ENCODE measurements at regions not wholly inside any gene's neighbourhood (a gene's known extent, or its start where the extent isn't known, plus 50 kb on each side); places are given as distances from the start of the nearest gene placed in this dataset.

DNA sequence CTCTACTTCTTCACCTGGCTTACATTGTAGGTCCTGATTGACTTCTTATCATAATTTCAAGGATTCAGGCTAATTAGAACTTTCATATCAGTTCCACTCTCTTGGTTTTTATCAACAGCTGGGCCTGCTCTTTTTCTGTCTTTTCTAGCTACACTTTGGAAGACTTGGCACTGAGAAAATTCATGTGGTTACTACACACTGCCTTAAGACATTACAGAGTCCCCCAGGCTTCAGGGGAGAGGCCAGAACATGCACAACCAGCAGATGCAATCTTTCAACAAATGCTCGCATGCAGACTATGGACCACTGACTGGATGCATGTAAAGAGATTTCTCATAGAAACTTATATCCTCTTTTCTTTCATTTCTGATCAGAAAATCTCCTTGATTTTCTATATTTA, 423.5 kb downstream of the TUSC7 start:
- no peak for DNase-seq

DNA sequence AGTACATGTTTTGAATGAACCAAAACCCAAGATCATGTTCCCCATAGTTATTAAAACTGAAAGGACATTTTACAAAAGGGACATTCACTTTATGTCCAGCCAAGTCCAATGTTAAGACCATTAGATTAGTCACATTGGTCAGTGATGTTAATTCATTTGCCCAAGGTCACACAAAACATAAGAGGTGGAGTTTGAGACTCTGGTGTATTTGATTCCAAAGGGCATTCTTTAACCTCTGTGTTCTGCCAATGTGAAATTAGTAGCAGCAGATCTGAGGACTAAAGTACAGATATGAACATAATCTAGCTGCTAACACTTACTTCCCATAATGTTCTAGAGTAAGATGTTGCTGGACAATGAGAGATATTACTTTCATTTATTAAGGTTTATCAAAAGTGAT, 425.6 kb downstream of the TUSC7 start:
- no peak for DNase-seq

DNA sequence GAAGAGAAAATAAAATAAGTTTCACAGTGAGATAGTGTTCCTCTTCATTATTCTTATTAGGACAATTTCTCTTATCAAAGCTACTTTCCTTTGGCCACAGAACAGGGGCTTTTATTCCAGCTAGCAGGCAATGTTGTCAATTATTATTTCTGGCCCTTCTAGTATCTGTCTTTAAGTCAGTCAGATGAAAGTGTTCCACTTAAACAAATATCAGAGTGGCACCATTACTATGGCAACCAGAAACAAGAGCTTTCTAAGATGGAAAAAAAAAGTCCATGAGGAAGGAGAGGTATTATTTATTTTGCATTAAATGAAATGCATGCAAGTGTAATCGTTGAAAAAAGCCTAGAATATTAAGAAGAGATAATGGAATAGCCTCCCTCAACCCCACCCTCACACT, 426.4 kb downstream of the TUSC7 start:
- no peak for DNase-seq

DNA sequence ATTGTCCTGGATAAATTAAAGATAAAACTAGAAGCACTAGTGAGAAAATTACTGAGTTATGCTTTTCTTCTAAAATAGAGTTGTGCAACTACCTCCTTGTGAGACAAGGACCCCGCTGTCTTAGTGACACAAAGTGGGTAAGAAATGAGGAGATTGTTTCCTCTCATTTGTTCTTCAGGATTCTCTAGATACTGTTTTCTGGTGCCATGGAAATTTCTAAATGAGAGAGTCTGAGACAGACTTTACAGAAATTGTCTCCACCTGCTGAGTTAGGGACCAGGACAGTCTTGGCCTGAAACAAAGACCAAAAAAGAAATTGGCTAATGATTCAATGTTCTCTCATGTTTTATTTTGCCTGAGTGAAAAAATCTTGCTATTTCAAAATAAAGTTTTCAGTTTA, 427.5 kb downstream of the TUSC7 start:
- no peak for DNase-seq

DNA sequence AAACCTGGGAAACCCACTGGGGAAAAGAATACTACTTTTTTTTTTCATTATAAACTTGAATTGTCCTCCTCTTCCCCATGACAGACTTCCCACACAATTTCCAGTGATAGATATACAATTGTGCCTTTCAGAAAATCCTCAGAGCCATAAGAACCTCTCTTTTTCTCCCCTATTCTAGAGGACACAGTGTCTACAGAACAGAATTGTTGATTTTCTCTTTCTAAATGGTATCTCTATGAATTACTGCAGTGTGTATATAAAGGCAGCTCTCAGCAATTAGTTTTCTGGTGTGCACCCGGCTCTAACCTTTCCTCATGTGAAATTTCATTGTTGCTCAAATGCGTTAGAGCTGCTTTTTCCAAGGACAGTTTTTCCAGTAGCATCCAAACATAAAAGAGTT, 430.1 kb downstream of the TUSC7 start:
- no peak for DNase-seq

DNA sequence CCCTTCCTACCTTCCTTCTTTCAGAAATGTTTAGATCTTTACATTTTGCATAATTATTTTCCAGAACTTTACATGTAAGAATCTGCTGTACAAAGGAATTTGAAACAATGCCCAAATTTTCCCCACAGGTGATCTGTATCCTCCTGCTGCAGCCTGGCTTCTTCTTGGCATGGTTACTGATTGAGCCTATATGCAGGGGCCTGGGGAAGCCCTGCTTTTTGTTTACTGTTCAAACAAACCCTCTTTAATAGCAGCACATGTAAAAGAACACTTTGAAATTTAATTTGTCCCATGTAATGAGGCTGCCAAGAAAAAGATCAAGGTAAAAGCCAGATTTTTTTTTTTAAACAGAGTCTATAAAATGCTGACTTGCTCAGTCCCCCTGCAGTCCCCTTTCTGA, 432.2 kb downstream of the TUSC7 start:
- no peak for DNase-seq

DNA sequence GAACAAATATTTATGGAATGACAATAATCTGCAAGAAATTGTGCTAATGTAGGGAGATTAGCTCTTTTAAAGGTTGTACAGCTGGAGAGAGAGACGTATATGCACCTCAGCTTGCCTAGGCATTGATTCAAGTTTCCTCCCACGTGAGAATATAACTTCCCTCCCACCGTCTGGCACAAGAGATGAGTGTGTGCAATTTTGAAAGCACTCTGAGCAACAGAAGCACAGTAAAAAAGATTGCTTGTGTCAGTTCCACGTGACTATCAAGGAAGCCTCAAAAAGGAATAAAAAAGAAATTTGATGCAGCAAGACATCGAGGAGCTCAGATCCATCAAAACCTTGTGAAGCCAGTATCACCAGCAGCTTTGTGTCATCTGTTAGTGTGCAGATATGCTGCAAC, 435.3 kb downstream of the TUSC7 start:
- no peak for DNase-seq

DNA sequence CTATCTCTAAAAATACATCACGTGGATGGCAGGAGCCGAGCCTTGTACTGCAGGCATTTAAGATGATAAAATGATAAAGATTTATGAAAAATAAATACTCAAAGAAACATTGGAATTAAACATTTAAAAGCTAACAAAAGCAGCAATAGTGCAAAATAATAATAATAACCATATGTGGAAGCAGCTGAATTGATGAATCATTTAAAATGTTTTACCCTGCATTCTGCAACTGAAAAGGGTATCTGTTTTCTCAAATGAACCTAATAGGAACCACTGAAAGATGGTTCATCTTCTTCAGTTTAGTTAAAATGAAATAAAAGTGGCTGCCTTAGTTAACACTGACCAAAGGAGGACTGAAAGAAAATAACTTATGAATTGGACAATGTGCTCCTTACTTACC, 436.1 kb downstream of the TUSC7 start:
- no peak for DNase-seq

DNA sequence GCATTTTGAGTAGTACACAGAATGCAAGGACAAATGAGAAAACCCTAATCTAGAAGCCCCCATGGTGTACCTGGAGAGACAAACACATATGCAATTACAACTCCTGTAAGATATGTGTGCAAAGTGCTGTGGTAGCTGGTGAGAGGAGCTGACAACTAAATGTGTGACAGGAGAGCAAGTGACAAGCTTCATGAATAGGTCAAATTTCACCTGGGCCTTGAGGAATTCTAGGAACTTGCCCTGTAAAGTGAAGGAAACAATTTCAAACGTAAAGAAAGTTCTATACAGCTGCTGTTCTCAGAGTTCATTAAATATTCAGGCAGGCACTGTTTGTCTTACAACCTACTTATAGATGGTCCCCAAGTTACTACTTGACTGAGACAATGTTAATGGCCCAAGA, 437.0 kb downstream of the TUSC7 start:
- no peak for DNase-seq

DNA sequence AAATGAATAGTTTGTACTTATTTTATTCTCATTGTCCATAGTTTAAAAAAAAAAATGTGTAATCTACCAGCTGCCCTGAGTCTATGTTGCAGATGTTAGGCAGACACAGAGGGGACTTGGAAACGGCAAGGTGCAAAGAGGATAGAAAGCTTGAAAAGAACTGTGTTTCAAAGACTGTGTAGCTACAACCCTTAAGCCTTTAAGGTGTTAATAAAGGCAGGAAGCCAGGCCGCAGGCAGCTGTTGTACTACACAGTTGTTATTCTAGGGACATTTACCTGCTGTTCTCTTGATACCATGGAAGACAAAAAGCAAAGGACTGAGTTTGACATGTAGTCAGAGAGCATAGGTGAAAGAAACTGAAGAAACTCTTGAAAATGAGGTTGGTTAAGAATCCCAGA, 440.0 kb downstream of the TUSC7 start:
- DNase-seq = no peak

DNA sequence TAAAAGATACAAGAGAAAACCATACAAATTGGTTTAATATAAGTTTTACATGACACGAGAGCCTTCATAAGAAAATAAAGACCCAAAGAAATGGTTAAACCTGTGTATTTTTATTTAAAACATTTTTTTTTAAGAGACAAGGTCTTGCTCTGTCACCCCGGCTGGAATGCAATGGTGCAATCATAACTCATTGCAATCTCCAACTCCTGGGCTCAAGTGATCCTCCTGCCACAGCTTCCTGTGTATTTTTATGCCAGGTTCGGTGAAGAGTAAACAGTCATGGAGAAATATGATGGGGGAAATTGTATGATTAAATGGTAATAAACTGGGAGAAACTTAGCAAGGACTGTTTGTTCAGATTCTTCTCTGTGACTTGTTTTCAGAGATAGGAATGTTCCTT, 441.0 kb downstream of the TUSC7 start:
- DNase-seq = no peak

DNA sequence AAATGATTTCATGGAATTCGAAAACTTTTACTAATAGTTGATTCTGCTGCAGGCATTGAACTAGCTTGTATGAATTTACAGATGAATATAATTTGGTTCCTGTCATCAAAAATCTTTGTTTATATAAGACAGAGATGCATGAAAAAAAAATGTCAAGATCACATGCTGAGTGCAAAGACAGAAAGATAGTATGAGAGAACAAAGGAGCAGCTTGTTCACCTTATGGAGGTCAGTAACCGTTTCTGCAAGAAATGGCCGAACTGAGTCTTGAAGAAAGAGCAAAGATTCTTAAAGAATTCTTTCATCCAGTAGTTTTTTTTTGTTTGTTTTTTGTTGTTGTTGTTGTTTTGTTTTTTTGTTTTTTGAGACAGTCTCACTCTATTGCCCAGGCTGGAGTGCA, 450.6 kb downstream of the TUSC7 start:
- DNase-seq = no peak

DNA sequence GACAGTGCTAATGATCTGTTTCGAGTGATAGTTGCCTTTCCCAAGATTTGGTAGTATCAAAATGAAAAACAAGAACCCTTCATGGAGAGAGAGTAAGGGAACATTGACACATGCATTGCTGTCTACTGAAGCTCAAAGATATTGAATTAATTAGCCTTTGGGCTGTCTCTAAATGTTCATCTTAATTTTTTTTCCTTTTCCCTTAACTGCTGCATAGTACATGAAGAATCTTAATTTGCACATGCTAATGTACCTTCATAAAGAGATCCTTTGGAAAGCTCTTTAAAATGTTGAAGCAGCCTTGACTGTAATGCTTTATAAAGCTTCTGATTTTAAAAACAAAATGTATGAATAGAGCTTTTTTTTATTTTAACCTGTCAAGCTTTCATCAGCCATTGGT, 452.2 kb downstream of the TUSC7 start:
- DNase-seq = no peak

DNA sequence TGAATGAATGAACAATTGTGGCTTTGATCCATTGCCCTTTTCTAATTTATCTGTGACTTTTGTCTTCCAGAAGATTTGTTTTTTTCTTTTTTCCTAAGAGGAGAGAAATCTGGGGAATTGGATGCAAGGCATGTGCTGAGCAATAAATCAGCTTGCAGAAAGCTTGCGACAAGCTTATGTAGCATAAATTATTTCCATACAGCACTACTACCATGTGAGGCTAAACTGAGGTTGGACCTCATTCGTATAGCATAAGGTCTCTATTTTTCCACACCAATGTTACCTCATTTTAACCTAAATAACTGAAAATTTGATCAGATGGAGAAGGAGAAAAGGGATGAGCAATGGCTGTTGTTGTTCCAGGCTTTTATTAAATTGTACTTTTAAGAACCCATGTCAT, 455.6 kb downstream of the TUSC7 start:
- no peak for DNase-seq

DNA sequence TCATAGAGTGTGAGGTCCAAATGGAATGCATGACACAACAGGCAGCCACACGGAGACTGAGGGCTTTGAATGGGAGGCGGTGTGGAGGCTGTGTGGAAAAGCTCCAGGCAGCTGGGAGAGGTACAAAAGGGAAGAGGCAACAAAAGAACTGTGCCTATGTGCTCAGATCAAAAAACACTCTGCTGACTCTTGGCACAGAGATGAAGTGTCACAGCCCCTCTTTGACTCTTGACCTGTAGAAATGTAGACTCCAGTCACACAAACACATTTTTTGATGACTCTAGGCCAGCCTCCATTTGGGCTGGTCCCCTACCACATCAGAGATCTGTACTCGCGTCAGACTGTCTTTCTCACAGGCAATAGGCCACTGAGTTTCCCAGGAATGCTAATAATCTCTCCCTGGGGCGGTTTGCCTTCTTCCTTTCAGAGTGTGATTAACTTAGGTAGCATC, 456.0 kb downstream of the TUSC7 start:
- DNase-seq = no peak

DNA sequence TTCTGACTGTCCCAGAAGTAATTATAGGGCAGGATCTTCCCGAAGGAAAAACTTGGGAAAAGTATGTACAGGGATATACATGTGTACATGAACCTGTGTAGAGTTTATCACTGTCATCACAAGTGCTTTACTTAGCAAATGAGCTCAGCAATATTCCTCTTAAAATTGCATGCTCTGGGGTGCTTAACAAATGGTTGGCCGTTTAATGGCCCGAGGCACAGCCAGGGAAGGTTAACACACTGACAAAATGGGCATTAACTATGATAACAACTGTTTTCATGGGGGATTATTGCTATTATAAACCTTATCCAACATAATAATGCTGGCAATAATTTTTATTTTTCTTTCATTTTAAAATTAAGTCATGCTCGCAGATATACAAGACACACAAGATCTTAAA, 459.3 kb downstream of the TUSC7 start:
- DNase-seq = no peak

DNA sequence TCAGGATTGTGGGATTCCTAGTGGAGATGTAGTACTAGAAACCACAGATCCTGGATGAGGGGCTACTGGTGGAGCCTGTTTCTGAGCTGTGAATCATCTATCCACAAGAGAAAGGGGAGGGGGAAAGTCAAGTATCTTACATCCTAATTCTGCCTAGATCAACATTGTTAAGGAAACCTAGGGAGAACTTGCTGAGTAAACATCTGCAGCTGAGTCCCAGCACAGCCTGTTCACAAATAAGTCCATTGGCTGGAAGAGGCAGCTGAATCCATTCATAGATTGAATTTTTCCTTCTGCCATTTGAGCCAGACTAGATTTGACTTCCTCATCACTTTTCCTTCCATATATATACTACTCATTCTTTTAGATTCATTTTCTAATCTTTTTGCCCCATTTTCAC, 460.5 kb downstream of the TUSC7 start:
- no peak for DNase-seq

DNA sequence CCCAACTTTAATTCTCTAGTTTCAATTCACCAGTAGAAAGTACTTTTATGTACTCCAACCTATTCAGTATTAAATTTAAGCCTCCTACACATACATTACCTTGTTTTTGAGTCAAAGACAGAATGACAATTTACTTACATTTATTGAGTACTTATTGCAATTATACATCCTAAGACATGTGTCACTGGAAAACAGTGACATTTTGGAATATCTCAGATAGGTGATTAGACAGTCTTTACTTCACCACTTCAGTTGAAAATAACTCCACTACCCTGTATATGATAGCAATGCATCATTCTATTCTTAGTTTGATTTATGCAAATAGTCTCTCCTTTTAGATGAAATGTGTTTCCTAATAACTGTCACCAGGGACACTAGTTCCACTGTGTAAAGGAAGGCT, 461.5 kb downstream of the TUSC7 start:
- no peak for DNase-seq

DNA sequence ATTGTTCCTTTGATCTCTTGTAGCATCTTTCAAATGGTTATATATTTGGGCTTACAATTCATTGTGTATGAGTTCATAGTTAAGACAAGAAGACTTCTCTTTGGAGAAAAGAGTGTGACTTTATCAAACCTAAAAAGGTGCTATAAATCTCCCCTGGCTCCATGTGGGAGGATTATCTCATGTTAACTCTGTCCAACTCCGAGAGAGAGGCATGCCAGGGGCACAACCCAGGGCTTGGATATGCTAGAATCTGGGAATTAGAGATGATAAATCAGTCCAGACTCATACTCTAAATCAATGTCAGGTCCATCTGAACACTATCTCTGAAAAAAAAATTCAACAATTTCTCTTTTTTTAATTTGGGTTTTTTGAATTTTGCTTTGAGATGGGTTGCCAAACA, 462.8 kb downstream of the TUSC7 start:
- DNase-seq = no peak

DNA sequence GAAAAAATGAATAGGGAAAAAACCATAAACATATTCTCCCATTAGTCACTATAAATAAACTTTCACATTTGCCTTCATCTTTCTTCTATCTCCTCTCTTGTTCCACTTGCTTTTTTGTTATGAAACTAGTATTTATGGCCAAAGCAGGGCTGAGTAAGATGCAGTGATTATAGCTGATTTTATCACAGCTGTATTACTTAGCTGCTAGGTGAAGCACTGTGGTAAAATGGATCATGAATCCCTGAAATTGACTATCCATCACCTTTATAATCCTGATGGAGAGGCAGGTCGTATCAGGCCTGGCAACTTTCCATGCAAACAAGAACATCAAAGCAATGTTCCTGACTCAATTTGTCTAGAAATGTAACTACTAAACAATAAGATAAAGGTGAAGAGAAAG, 471.6 kb downstream of the TUSC7 start:
- no peak for DNase-seq

DNA sequence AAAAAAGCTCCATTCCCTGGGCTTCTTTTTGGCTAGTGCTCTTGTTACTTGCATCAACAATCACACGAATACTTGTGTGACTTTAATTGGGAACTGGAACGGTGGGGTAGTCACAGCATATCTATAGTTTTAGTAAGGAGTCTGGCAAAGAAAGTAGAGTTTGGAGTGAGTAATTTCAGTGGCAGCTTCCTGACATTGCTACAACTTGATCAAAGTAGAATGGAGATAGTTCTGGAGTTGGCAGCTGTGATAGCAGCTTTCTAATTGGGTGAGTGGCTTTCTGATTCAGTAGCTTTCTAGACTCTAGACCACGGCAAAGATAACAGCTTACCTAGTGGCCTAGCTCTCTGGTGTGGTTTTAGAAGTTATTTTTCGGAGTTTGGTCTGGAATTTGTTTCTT, 475.0 kb downstream of the TUSC7 start:
- DNase-seq = no peak

DNA sequence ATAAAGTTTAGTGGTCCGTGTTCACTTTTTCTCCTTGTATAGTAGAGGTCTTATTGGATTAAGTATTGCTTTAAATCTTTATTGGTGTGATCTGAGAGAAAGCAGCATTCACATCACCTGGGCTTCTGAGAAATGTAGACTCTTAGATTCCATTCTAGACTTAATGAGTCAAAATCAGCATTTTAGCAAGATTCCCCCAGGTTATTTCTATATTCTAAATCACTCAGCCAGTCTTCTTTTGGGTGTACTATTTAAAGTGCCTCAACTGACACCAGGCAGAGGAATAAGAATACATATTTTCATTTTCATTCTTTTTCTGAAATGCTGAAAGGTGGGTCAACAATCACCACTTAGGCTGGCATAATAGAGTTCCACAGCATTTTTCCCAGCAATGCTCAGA, 481.7 kb downstream of the TUSC7 start:
- no peak for DNase-seq

DNA sequence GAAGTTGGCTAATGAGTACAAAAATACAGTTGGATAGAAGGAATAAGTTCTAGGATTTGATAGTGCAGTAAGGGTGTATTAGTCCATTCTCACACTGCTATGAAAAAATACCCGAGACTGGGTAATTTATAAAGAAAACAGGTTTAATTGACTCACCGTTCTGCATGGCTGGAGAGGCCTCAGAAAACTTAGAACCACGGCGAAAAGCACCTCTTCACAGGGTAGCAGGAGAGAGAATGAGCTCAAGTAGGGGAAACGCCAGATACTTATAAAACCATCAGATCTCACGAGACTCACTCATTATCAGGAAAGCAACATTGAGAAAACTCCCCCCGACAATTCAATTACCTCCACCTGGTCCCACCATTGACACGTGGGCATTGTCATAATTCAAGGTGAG, 483.3 kb downstream of the TUSC7 start:
- DNase-seq = peak; percentile 35

DNA sequence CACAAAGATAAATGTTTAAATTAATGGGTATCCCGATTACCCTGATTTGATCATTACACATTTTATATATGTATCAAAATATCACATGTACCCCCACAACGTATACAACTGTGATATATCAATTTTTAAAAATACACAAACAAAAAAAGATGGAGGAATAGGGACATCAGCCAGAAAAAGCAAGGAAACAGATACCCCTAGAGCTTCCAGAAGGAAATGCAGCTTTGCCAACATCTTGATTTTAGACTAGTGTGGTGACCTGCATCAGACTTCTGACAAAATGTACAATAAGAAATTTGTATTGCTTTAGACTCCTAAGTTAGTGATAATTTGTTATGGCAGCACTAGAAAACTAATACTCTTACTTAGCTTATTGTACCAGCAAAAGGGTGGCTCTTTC, 483.8 kb downstream of the TUSC7 start:
- DNase-seq = no peak

DNA sequence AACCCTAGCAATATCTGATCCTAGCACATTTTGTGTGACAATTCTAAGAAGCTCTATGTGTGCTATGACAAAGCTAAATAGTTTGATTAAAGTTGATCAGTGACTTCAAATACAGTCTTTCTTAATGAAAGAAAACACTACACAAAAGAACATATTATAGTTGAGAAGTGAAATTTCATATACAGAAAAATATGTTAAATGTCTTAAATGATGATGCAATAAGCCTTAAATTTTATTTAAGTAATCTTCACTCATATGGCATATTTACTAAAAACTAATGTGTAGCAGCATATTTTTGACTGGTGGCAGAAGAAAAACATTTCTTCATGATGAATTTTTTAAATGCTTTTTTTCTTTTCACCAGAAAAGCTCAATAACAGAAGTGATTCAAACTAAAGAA, 485.5 kb downstream of the TUSC7 start:
- no peak for DNase-seq

DNA sequence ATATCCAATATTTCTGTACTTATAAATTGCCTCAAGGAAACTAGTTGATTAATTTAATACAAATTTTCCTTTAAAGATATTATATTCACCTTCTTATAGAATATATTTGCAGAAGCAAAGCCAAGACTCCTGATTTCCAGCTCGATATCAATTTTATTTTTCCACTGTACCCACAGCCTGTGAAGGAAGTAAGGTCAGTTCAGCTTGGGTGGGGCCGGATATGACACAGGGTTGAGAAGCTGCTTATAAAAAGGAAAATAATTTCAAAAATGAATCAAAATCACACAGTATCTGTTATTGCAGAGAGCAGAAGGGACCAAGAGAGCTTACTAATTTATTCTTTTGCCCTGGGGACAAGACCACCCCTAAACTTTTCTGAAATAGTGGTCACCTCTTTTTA, 491.4 kb downstream of the TUSC7 start:
- no peak for DNase-seq
